GM12874 (cell line): ENCODE measurements at regions not wholly inside any gene's neighbourhood (a gene's known extent, or its start where the extent isn't known, plus 50 kb on each side); places are given as distances from the start of the nearest gene placed in this dataset.

ENCODE experiments used
- TF ChIP-seq, protein P1 (sequence below): IDR thresholded peaks from 2 replicates; pipeline ENCODE4 v1.5.1; 2011; ENCODE audit warnings: low read depth, mild to moderate bottlenecking, control low read depth, low read length, moderate library complexity; ENCODE audit not compliant: insufficient read depth

- TF ChIP-seq, protein P1, sequence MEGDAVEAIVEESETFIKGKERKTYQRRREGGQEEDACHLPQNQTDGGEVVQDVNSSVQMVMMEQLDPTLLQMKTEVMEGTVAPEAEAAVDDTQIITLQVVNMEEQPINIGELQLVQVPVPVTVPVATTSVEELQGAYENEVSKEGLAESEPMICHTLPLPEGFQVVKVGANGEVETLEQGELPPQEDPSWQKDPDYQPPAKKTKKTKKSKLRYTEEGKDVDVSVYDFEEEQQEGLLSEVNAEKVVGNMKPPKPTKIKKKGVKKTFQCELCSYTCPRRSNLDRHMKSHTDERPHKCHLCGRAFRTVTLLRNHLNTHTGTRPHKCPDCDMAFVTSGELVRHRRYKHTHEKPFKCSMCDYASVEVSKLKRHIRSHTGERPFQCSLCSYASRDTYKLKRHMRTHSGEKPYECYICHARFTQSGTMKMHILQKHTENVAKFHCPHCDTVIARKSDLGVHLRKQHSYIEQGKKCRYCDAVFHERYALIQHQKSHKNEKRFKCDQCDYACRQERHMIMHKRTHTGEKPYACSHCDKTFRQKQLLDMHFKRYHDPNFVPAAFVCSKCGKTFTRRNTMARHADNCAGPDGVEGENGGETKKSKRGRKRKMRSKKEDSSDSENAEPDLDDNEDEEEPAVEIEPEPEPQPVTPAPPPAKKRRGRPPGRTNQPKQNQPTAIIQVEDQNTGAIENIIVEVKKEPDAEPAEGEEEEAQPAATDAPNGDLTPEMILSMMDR, result no peak
Observed at GRCh38 chr5:164663198-164663989, 1158.0 kb downstream of the MAT2B start.

GRCh38 chr5:164671640-164672039 lies 1166.2 kb downstream of the MAT2B start:
- TF ChIP-seq, protein P1, result no peak

DNA sequence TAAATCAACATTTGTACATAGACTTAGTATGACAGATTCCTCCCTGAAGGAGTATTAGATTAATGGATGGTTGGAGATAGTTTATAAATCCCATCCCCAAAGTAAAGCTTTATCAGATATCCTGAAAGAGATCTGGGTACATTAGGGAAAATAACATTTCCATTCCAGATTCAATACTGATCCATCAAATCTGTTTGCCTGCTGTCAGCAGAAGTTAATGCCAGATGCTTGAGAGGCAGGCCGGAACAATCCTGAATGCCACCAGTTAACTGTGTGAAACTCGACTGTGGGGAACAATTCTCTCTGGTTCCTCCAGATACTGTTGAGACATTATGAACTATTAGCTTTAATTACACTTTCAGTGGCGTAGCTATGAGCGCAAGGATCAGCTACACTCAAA lies 1166.8 kb downstream of the MAT2B start:
- TF ChIP-seq, protein P1, result no peak

DNA sequence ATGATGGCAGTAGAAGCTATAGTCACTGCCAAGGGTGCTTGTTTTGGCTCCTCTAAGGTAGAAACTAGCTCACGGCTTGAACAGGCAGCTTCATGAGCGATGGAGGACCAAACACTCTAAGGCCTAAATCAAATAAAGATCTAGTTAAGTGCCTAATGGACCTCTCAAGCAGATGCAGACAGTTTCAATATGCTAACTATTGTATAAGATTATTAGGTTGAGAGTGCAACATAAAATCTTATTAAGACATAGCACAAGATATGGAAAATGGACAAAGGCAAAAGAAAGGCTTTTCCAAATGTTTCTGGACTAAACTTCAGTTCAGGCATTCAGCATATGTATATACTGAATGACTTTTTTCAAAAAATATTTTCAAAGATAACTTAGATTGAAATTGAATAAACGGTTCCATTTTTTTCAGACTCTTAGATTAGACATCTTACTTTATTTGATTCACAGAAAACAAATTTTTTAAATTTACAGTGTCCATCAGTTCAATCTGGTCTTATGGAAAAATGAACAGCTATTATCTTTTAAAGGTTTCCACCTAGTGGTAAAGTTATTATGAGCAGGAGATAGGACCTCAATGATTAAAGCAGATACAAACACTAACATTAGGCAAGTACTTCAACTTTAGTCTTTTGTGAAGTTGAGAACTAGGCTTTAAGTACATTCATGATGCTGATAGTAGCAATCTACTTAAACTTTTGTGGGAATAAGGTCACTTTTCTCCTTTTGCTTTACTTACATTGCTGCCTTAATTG lies 1167.7 kb downstream of the MAT2B start:
- TF ChIP-seq, protein P1, result no peak

DNA sequence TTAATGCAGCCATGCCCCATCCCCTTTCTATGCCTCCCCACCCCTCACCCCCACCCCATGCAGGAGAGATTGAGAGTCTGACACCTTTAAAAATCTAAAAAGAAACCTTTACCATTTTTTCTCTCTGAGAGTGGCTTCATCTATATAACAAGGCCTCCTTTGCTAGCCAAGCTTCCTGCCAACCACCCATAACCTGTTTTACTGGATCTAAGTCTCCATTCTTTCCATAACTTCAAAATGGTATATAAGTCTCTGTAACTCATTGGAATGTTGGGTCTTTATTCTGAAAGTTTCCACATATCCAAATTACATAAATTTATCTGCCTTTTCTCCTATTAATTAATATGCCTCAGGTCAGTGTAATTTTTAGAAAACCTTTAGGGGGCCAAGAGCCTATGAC lies 1174.0 kb downstream of the MAT2B start:
- TF ChIP-seq, protein P1, result no peak

DNA sequence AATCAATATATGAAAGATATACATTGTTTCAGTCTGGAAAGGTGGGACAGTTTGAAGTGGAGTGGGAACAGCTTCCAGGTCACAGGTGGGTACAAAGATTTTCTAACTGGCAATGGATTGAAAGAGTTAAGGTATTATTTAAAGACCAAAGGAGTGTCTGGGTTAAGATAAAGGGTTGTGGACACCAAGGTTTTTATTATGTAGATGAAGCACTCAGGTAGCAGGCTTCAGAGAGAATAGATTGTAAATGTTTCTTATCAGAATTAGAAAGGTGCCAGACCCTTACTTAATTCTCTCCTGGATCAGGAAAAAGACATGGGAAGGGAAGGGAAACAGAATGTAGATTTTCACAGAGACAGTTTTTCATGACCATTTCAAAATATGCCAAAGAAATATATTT lies 1174.8 kb downstream of the MAT2B start:
- TF ChIP-seq, protein P1, result no peak

DNA sequence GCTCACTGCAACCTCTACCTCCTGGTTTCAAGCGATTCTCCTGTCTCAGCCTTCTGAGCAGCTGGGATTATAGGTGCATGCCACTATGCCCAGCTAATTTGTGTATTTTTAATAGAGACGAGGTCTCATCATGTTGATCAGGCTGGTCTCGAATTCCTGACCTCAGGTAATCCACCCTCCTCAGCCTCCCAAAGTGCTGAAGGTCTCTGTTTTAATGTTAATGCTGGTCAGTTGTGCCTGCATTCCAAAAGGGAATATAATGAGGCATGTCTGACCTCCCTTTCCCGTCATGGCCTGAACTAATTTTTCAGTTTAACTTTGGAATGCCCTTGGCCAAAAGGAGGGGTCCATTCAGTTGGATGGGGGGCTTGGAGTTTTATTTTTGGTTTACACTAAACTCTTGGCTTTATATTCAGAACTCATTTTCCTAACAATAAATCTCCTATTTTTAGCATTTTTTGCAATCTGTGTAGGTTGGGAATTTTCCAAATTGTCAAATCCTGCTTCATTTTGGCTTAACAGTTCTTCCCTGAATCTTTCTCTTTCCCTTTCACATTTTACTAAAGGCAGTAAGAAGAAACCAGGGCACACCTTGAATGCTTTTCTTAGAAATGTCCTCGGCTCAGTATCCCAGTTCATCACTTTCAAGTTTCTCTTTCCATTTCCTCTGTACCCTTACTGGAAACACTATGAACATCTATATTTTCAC lies 1175.5 kb downstream of the MAT2B start:
- TF ChIP-seq, protein P1, result no peak
